Mesendoderm (in vitro differentiated cells): ENCODE measurements at regions not wholly inside any gene's neighbourhood (a gene's known extent, or its start where the extent isn't known, plus 50 kb on each side); places are given as distances from the start of the nearest gene placed in this dataset.

ENCODE experiments used
- DNase-seq: peaks from one replicate; pipeline ENCODE4 v3.0.0; 2013
- H2AK5ac ChIP-seq: 2 replicates; pipeline ENCODE4 v1.6.1; 2013; ENCODE audit warnings: low read length, inconsistent platforms
- H2BK120ac ChIP-seq: 2 replicates; pipeline ENCODE4 v1.6.1; 2013; ENCODE audit warnings: low read depth, mild to moderate bottlenecking, low read length, moderate library complexity, mixed read lengths
- H2BK15ac ChIP-seq: replicated peaks from 2 replicates; pipeline ENCODE4 v1.6.1; 2013; ENCODE audit warnings: low read depth, mild to moderate bottlenecking, moderate library complexity
- H2BK5ac ChIP-seq: 2 replicates; pipeline ENCODE4 v1.6.1; 2013; ENCODE audit warnings: low read length, inconsistent platforms
- H3K18ac ChIP-seq: 2 replicates; pipeline ENCODE4 v1.6.1; 2013; ENCODE audit warnings: mild to moderate bottlenecking, low read length, mixed read lengths
- H3K23ac ChIP-seq: one replicate; pipeline ENCODE4 v1.6.1; 2013; ENCODE audit warnings: low read length
- H3K27ac ChIP-seq: 2 replicates; pipeline ENCODE4 v1.5.1; 2013; ENCODE audit warnings: low read depth, mild to moderate bottlenecking, inconsistent platforms, low read length, moderate library complexity
- H3K27me3 ChIP-seq: 2 replicates; pipeline ENCODE4 v1.6.1; 2013; ENCODE audit warnings: low read length, control low read depth, mild to moderate bottlenecking, inconsistent platforms; ENCODE audit not compliant: insufficient read depth, poor library complexity
- H3K36me3 ChIP-seq: 2 replicates; pipeline ENCODE4 v1.6.1; 2013; ENCODE audit warnings: low read length, inconsistent platforms; ENCODE audit not compliant: control insufficient read depth, insufficient read depth
- H3K4ac ChIP-seq: one replicate; pipeline ENCODE4 v1.6.1; 2013; ENCODE audit warnings: low read depth, mild to moderate bottlenecking, low read length, moderate library complexity
- H3K4me1 ChIP-seq: 2 replicates; pipeline ENCODE4 v1.6.1; 2013; ENCODE audit warnings: low read depth, low read length, inconsistent platforms; ENCODE audit not compliant: control insufficient read depth
- H3K4me2 ChIP-seq: 2 replicates; pipeline ENCODE4 v1.6.1; 2013; ENCODE audit warnings: low read length
- H3K4me3 ChIP-seq: 2 replicates; pipeline ENCODE4 v1.5.1; 2013; ENCODE audit warnings: mild to moderate bottlenecking, low read length
- H3K56ac ChIP-seq: one replicate; pipeline ENCODE4 v1.6.1; 2013; ENCODE audit warnings: low read length
- H3K79me1 ChIP-seq: 2 replicates; pipeline ENCODE4 v1.6.1; 2013; ENCODE audit warnings: low read length, inconsistent platforms
- H3K79me2 ChIP-seq: 2 replicates; pipeline ENCODE4 v1.6.1; 2013; ENCODE audit warnings: mild to moderate bottlenecking, low read length; ENCODE audit not compliant: control insufficient read depth, insufficient read depth
- H3K9ac ChIP-seq: 2 replicates; pipeline ENCODE4 v1.6.1; 2013; ENCODE audit warnings: low read length, inconsistent platforms
- H4K5ac ChIP-seq: one replicate; pipeline ENCODE4 v1.6.1; 2013; ENCODE audit warnings: low read length
- H4K8ac ChIP-seq: one replicate; pipeline ENCODE4 v1.6.1; 2013; ENCODE audit warnings: low read depth, mild to moderate bottlenecking, control low read depth, low read length, moderate library complexity
- WGBS: extraction: QIAGEN DNeasy Blood & Tissue Kit; methylation state at CpG from one replicate; pipeline ENCODE4 v1.1.7; 2013; ENCODE audit warnings: low lambda C conversion rate, missing lambda C conversion rate; ENCODE audit not compliant: insufficient coverage; ENCODE audit errors: extremely low coverage; 5-methylcytosine and 5-hydroxymethylcytosine counted together

- no peak for DNase-seq
- no peaks in the 10 kb centered on the region for H3K79me1 ChIP-seq
- no peak overlapping the region for H3K27ac ChIP-seq
- no peak overlapping the region for H4K8ac ChIP-seq
- no peak overlapping the region for H2BK15ac ChIP-seq
- no peak overlapping the region for H3K4me3 ChIP-seq
- H3K27me3 ChIP-seq, result no peaks in the 10 kb centered on the region
- H2BK120ac ChIP-seq, result no peak overlapping the region
- no peak overlapping the region for H3K4me2 ChIP-seq
- no peak overlapping the region for H2BK5ac ChIP-seq
- H3K18ac ChIP-seq, result no peak overlapping the region
- H3K9ac ChIP-seq, result no peak overlapping the region
- H3K56ac ChIP-seq, result peak overlapping the region; percentile 26
- H3K36me3 ChIP-seq, result no peaks in the 10 kb centered on the region
- H2AK5ac ChIP-seq, result no peak overlapping the region
- H3K79me2 ChIP-seq, result no peaks in the 10 kb centered on the region
- WGBS, result no CpG with 5 or more reads among the region's 9 CpGs
- no peak overlapping the region for H3K23ac ChIP-seq
- no peak overlapping the region for H4K5ac ChIP-seq
- no peak overlapping the region for H3K4ac ChIP-seq
- peaks cover 2% of the 10 kb centered on the region for H3K4me1 ChIP-seq
Measured at GRCh38 chr20:6920991-6921613, 153.6 kb downstream of the BMP2 start.

GRCh38 chr20:6921717-6922386 is 154.4 kb downstream of the BMP2 start:
- H4K8ac ChIP-seq, result no peak overlapping the region
- H3K4me3 ChIP-seq, result no peak overlapping the region
- no peak overlapping the region for H4K5ac ChIP-seq
- H3K79me2 ChIP-seq, result no peaks in the 10 kb centered on the region
- H3K36me3 ChIP-seq, result no peaks in the 10 kb centered on the region
- peak overlapping the region; percentile 15 for H3K18ac ChIP-seq
- H2BK5ac ChIP-seq, result peak overlapping the region; percentile 10
- H2BK15ac ChIP-seq, result no peak overlapping the region
- H2BK120ac ChIP-seq, result peak overlapping the region; percentile 78
- H3K4ac ChIP-seq, result no peak overlapping the region
- no peak overlapping the region for H3K23ac ChIP-seq
- H3K79me1 ChIP-seq, result no peaks in the 10 kb centered on the region
- no CpG with 5 or more reads among the region's 1 CpG for WGBS
- H3K56ac ChIP-seq, result no peak overlapping the region
- DNase-seq, result no peak
- peaks cover 2% of the 10 kb centered on the region for H3K4me1 ChIP-seq
- no peak overlapping the region for H3K27ac ChIP-seq
- H3K4me2 ChIP-seq, result no peak overlapping the region
- no peak overlapping the region for H2AK5ac ChIP-seq
- H3K27me3 ChIP-seq, result no peaks in the 10 kb centered on the region
- no peak overlapping the region for H3K9ac ChIP-seq

- Histone ChIP-seq H3K27ac (no peak overlapping the region), H2BK120ac (no peak overlapping the region), H3K27me3 (no peaks in the 10 kb centered on the region), H4K8ac (no peak overlapping the region), H3K4ac (no peak overlapping the region), H3K56ac (no peak overlapping the region), H3K36me3 (no peaks in the 10 kb centered on the region), H3K23ac (no peak overlapping the region), H3K79me1 (no peaks in the 10 kb centered on the region), H2BK5ac (no peak overlapping the region), H3K9ac (no peak overlapping the region), H3K79me2 (no peaks in the 10 kb centered on the region), H2AK5ac (no peak overlapping the region), H3K18ac (no peak overlapping the region), H3K4me1 (peaks cover 2% of the 10 kb centered on the region), H3K4me3 (no peak overlapping the region), H3K4me2 (no peak overlapping the region), H4K5ac (no peak overlapping the region), H2BK15ac (no peak overlapping the region)
- DNase-seq, result no peak
Measured at GRCh38 chr20:6924681-6925080, 157.2 kb downstream of the BMP2 start.

GRCh38 chr20:6925744-6926278 is 158.3 kb downstream of the BMP2 start:
- H3K27me3 ChIP-seq, result no peaks in the 10 kb centered on the region
- H3K4me1 ChIP-seq, result peaks cover 2% of the 10 kb centered on the region
- H4K5ac ChIP-seq, result no peak overlapping the region
- no peak overlapping the region for H3K4me3 ChIP-seq
- H2BK5ac ChIP-seq, result no peak overlapping the region
- WGBS, result no CpG with 5 or more reads among the region's 2 CpGs
- H3K36me3 ChIP-seq, result no peaks in the 10 kb centered on the region
- H4K8ac ChIP-seq, result no peak overlapping the region
- no peak for DNase-seq
- peak overlapping the region; percentile 61 for H2BK120ac ChIP-seq
- no peaks in the 10 kb centered on the region for H3K79me2 ChIP-seq
- H3K56ac ChIP-seq, result peak overlapping the region; percentile 22
- H3K27ac ChIP-seq, result no peak overlapping the region
- no peak overlapping the region for H3K4me2 ChIP-seq
- H3K18ac ChIP-seq, result peak overlapping the region; percentile 31
- H3K9ac ChIP-seq, result no peak overlapping the region
- H3K23ac ChIP-seq, result no peak overlapping the region
- no peaks in the 10 kb centered on the region for H3K79me1 ChIP-seq
- H2AK5ac ChIP-seq, result no peak overlapping the region
- H2BK15ac ChIP-seq, result no peak overlapping the region
- no peak overlapping the region for H3K4ac ChIP-seq

- Histone ChIP-seq H4K5ac (no peak overlapping the region), H3K27ac (no peak overlapping the region), H2BK15ac (peak overlapping the region; percentile 99), H3K4me3 (no peak overlapping the region), H3K4me2 (no peak overlapping the region), H3K4me1 (no peaks in the 10 kb centered on the region), H3K18ac (peak overlapping the region; percentile 84), H3K27me3 (no peaks in the 10 kb centered on the region), H3K9ac (no peak overlapping the region), H2AK5ac (no peak overlapping the region), H3K79me2 (no peaks in the 10 kb centered on the region), H3K56ac (no peak overlapping the region), H3K79me1 (no peaks in the 10 kb centered on the region), H2BK120ac (peak overlapping the region; percentile 98), H4K8ac (no peak overlapping the region), H3K36me3 (no peaks in the 10 kb centered on the region), H3K4ac (no peak overlapping the region), H2BK5ac (no peak overlapping the region), H3K23ac (no peak overlapping the region)
- WGBS, result no CpG with 5 or more reads among the region's 5 CpGs
- peak; percentile 88 for DNase-seq
Measured at GRCh38 chr20:6940048-6940447, 172.6 kb downstream of the BMP2 start.
